Mammary epithelial cell (primary cell): ENCODE measurements at regions not wholly inside any gene's neighbourhood (a gene's known extent, or its start where the extent isn't known, plus 50 kb on each side); places are given as distances from the start of the nearest gene placed in this dataset.

Source experiments
- EZH2 ChIP-seq: IDR thresholded peaks from 2 replicates; pipeline ENCODE4 v1.6.1; 2012; ENCODE audit warnings: low read length, inconsistent platforms, borderline replicate concordance
- TF ChIP-seq, protein P1 (sequence below), 2 donors: IDR thresholded peaks in 1 of 2; conservative IDR thresholded peaks in 1 of 2; 2 replicates each; pipeline ENCODE4 v1.5.1; 2011 to 2012; ENCODE audit warnings: inconsistent platforms in 2 of 2, low read length in 2 of 2, mild to moderate bottlenecking in 2 of 2, control low read depth in 1 of 2, low read depth in 1 of 2; ENCODE audit not compliant: insufficient read depth in 1 of 2; ENCODE audit errors: extremely low read depth in 1 of 2

DNA sequence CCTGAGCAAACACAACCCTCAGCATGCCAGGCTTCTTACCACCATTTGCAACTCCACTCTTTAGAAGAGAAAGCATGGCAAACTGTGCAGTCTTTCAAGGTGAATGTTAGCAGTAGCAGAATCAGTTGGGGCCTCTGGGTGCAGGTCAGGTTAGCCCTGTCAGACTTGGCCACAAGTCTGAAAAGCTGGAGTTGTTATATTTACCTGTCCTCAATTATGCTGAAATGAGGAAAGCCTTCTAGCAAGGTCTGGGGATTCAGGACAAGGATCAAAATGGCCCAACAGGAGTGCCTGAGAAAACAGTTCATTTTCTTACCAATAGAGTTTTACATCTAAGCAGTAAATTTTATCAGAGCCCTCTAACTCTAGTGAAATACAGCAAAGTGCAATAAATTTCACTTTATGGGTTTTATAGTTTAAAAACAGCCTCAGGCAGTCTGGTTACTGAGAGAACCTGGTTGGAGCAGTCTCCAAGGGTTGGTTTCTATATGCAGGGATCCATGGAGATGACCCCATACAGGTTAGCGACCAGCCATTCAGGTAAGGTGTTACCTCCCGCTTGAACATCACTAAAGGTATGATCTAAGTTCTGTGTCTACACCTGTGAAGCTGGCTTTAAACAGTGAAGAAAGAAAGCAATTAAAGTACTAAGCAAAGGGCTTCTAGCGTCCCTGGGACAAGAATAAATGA is 212.5 kb upstream of the MPPED2 start:
- TF ChIP-seq, protein P1, sequence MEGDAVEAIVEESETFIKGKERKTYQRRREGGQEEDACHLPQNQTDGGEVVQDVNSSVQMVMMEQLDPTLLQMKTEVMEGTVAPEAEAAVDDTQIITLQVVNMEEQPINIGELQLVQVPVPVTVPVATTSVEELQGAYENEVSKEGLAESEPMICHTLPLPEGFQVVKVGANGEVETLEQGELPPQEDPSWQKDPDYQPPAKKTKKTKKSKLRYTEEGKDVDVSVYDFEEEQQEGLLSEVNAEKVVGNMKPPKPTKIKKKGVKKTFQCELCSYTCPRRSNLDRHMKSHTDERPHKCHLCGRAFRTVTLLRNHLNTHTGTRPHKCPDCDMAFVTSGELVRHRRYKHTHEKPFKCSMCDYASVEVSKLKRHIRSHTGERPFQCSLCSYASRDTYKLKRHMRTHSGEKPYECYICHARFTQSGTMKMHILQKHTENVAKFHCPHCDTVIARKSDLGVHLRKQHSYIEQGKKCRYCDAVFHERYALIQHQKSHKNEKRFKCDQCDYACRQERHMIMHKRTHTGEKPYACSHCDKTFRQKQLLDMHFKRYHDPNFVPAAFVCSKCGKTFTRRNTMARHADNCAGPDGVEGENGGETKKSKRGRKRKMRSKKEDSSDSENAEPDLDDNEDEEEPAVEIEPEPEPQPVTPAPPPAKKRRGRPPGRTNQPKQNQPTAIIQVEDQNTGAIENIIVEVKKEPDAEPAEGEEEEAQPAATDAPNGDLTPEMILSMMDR (conservative IDR thresholded peaks at IDR 0.05 in 1 of 2, IDR thresholded peaks at IDR 0.05 in 1 of 2; ENCODE audit: extremely low read depth in 1 of 2, insufficient read depth in 1 of 2, low read depth in 1 of 2, low read length in 2 of 2), result no peak
- TF ChIP-seq EZH2, result no peak
